GM12865 (cell line): ENCODE measurements at regions not wholly inside any gene's neighbourhood (a gene's known extent, or its start where the extent isn't known, plus 50 kb on each side); places are given as distances from the start of the nearest gene placed in this dataset.

Source experiments
- DNase-seq: peaks from one replicate; pipeline ENCODE4 v3.0.0; 2010; ENCODE audit warnings: low read depth
- H3K4me3 ChIP-seq: 2 replicates; pipeline ENCODE4 v1.5.1; 2011; ENCODE audit warnings: mild to moderate bottlenecking, low read depth, low read length, control low read depth
- TF ChIP-seq, protein P1 (sequence below): IDR thresholded peaks from 2 replicates; pipeline ENCODE4 v1.5.1; 2011; ENCODE audit warnings: low read length, control low read depth, low read depth, inconsistent platforms; ENCODE audit not compliant: insufficient read depth; ENCODE audit errors: missing control alignments

DNA sequence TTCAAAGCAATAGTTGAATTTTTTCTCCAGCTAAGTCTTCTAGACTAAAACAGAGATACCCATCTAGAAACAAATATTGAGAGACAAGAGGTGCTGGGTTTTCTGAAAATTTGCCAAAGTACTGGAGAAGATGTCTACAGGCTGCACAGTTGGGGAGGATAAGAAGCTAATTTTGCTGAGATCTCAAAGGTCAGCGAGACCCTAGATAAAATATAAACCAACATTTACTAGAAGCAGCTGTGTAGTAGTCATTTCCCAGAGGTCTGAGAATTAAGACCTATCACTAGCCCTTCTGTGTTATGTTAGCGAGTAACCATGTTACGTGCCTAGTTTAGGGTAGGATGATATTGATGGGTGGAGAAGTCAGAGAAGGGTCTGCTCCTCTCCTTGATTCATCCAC lies 208.5 kb upstream of the TNC start:
- DNase-seq, result no peak
- H3K4me3 ChIP-seq, result no peak overlapping the region
- TF ChIP-seq, protein P1, sequence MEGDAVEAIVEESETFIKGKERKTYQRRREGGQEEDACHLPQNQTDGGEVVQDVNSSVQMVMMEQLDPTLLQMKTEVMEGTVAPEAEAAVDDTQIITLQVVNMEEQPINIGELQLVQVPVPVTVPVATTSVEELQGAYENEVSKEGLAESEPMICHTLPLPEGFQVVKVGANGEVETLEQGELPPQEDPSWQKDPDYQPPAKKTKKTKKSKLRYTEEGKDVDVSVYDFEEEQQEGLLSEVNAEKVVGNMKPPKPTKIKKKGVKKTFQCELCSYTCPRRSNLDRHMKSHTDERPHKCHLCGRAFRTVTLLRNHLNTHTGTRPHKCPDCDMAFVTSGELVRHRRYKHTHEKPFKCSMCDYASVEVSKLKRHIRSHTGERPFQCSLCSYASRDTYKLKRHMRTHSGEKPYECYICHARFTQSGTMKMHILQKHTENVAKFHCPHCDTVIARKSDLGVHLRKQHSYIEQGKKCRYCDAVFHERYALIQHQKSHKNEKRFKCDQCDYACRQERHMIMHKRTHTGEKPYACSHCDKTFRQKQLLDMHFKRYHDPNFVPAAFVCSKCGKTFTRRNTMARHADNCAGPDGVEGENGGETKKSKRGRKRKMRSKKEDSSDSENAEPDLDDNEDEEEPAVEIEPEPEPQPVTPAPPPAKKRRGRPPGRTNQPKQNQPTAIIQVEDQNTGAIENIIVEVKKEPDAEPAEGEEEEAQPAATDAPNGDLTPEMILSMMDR, result no peak

DNA sequence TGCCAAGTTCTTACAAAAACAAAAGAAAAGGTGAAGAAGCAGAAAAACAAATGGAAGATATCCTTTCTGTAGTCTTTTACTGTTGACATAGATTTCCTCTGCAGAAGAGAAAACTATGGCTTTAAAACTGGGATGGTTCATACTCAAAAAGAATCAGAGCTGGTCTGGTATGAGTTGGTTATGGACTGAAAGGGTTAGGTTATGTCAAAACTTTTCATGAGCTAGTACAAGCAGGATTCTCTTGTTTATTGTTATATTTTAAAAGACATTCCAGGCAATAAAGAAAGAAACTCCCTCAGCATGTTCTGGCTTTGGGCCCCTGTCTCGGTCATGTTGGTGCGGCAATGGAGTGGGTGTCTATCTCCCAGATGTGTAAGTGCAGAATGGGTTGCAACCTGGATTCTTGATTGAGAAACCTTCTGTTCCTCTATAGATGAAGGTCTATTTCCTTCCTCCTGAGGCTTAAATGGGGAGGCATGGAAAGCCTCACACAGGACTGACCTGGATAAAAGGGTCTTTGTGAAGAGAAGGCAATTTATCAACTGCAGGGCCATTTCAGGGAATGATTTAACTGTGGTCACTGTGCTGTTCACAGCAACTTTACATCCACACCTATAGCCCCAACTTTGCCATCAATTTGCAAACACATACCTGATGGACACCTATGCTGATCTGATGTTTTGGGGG lies 209.6 kb upstream of the TNC start:
- no peak for DNase-seq
- H3K4me3 ChIP-seq, result no peak overlapping the region
- TF ChIP-seq, protein P1, result no peak

GRCh38 chr9:115328228-115328627 lies 210.3 kb upstream of the TNC start:
- TF ChIP-seq, protein P1, result no peak
- DNase-seq, result no peak
- no peak overlapping the region for H3K4me3 ChIP-seq

DNA sequence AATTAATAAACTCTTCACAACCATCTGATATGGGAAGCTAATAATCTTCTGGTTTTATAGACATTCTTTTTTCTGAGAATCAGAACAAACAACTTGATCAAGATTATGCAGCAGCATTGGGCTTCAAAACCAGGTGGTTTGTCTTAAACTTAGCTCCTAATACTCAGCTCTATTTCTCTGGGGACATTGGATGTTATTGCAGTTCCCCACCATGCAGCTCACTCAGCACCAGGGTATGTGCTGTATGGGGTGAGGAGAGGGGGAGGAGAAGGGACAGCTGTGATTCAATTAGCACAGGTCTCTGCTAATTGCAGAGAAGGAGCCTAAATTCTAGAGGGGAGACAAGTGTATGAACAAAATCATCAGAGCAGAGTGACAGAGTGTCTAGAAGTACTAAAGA lies 210.7 kb upstream of the TNC start:
- H3K4me3 ChIP-seq, result no peak overlapping the region
- DNase-seq, result no peak
- TF ChIP-seq, protein P1, result no peak

DNA sequence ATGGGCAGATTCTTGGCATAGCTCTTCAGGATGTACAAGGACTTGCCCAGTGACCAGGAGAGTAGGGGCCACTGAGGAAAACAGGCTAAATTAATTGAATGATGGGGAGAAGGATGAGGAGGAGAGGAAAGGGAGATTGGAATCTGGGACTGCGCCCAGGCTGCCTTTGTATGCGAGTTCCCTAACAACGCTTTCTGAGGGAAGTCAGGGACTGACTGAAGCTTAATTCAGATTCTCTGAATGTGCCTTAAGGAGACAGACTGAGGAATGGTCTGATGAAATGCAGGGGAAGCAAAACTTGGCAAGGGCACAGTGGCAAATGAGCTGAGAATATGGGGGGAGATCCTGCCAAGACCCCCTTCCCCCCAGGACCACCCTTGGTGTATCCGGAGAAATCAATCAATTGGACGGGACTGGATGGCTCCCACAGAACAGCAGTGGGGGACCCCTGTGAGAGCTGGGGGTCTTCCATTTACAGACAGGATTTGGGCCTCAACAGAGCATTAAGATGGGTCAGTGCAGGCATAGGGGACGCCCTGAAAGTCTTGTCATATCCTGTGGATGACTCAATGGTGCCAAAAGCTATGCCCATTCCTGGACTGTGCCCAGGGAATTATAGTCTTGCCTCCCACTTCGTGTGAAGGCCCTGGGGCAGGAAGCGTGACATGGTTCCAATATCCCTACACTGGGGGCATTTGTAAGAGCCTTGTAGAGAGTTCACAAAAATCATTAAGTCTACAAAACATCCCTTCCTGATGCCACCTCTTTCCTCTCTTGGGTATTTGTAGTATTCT lies 215.5 kb upstream of the TNC start:
- TF ChIP-seq, protein P1, result no peak
- no peak overlapping the region for H3K4me3 ChIP-seq
- DNase-seq, result no peak

- TF ChIP-seq, protein P1, result no peak
- H3K4me3 ChIP-seq, result no peak overlapping the region
Measured at GRCh38 chr9:115335439-115335838, 217.5 kb upstream of the TNC start.

More at GRCh38 chr9:115335439-115335838, 217.5 kb upstream of the TNC start:
- no peak for DNase-seq
